ENCODE measurements at regions not wholly inside any gene's neighbourhood (a gene's known extent, or its start where the extent isn't known, plus 50 kb on each side); places are given as distances from the start of the nearest gene placed in this dataset.
"Not testable (repeated sequence)": the region's sequence is repeated elsewhere in the genome, so short reads cannot be mapped to it uniquely, and the experiment has no call there.

DNA sequence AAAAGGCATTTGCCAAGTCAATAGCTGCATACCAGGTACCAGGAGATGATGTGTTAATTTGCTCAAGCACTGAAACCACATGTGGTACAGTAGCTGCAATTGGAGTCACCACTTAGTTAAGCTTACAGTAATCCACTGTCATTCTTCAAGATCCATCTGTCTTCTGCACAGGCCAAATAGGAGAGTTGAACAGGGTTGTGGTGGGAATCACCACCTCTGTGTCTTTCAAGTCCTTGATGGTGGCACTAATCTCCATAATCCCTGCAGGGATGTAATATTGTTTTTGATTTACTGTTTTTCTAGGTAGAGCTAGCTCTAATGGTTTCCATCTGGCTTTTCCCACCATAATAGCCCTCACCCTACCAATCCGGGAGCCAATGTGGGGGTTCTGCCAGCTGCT is 91.9 kb downstream of the FCRL5 start:
- H3K27ac ChIP-seq, result no peak overlapping the region
- DNase-seq (ENCODE audit: low read depth, low spot score), result no peak

DNA sequence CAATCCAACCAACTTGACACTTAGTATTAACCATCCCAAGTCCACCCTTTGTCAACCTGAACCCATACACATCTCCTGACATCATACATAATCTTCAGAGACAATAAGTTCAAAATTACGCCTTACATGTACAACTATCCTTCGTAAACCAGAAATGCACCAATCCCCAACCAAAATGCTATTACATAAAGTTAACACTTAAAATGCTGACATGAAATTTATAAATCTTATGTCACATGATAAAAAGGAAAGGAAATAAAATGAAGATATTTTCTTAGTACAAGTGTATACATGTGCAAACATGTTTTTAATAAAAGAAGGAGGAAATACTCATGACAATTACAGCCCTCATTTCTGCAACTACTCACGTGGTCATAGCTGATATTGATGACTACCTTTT is 95.0 kb downstream of the FCRL5 start:
- H3K27ac ChIP-seq, result no peak overlapping the region
- DNase-seq (ENCODE audit: low read depth, low spot score), result no peak

DNA sequence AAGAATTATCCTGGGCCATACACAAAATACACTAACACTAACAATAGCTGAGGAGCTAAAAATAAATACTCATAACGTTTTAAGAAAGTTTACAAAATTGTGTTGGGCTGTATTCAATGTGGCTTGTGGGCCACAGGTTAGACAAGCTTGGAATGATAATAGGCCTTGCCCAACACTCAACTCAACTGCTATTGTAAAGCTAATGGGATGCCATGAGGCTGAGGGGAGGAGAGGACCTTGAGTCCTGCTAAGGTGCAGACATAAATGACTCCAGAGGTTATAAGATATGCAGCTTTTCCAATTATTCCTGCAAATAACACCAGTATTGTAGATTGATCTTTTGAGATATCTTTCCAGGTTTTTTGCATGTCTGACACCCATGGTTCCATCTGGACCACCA is 97.0 kb downstream of the FCRL5 start:
- no peak overlapping the region for H3K27ac ChIP-seq
- DNase-seq (ENCODE audit: low read depth, low spot score), result no peak

DNA sequence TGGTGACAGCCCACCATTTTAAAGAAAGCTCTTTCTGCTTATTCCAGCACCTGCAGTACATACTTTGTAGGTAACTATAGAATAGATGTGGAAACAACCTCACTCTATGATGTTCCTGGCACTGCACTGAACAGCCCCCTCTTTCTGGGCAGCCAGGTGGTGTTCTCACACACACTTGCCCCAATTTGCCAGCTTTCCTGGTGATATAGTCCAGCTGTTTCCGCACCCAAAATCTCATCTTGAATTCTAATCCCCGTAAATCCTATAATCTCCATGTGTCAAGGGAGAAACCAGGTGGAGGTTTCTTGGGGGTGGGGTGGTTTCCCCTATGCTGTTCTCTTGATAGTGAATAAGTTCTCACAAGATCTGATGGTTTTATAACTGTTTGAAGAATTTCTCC is 102.2 kb downstream of the FCRL5 start:
- H3K27ac ChIP-seq, result no peak overlapping the region
- no peak for DNase-seq (ENCODE audit: low read depth, low spot score)

GRCh38 chr1:157448636-157449035 is 103.7 kb downstream of the FCRL5 start:
- no peak overlapping the region for H3K27ac ChIP-seq
- DNase-seq (ENCODE audit: low read depth, low spot score), result no peak

DNA sequence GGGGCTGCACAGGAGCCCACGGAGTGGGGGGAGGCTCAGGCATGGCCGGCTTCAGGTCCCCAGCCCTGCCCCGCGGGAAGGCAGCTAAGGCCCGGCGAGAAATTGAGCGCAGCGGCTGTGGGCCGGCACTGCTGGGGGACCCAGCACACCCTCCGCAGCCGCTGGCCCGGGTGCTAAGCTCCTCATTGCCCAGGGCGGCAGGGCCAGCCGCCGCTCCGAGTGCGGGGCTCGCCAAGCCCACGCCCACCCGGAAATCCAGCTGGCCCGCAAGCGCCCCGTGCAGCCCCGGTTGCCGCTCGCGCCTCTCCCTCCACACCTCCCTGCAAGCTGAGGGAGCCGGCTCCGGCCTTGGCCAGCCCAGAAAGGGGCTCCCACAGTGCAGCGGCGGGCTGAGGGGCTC is 106.0 kb downstream of the FCRL5 start:
- not testable (repeated sequence) for H3K27ac ChIP-seq

DNA sequence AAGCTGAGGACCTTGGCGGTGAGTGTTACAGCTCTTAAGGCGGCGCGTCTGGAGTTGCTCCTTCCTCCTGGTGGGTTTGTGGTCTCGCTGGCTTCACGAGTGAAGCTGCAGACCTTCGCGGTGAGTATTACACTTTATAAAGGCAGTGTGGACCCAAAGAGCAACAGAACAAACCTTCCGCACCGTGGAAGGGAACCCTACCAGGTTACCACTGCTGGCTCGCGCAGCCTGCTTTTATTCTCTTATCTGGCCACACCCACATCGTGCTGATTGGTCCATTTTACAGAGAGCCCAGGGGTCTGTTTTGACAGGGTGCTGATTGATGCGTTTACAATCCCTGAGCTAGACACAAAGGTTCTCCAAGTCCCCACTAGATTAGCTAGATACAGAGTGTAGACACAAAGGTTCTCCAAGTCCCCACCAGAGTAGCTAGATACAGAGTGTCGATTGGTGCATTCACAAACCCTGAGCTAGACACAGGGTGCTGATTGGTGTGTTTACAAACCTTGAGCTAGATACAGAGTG is 106.6 kb downstream of the FCRL5 start:
- not testable (repeated sequence) for H3K27ac ChIP-seq; DNase-seq (ENCODE audit: low read depth, low spot score)

More for the DNA sequence above, 106.0 kb downstream of the FCRL5 start:
- not testable (repeated sequence) for DNase-seq (ENCODE audit: low read depth, low spot score)

DNA sequence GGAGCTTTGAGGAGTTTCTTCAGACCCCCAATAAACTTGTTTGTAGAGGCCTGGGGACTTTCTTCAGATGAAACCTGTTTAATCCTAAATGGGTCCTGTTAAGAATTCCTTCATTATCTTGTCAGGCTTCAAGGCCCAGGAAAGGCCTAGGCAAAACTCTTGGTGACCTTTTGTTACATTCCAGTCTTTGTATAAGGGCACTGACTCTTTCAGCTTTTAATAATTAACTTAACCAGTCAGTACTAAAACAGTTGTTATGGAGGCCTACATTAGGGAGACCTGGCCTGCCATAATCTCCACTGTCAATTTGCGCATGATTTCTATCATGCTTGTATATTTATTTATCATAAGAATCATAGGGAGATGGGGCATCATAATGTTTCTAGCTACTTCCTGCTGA is 110.2 kb downstream of the FCRL5 start:
- H3K27ac ChIP-seq, result no peak overlapping the region
- DNase-seq (ENCODE audit: low read depth, low spot score), result no peak

- H3K27ac ChIP-seq, result no peak overlapping the region
- DNase-seq (ENCODE audit: low read depth, low spot score), result no peak
These were observed 112.9 kb downstream of the FCRL5 start for GRCh38 chr1:157439302-157439954.

DNA sequence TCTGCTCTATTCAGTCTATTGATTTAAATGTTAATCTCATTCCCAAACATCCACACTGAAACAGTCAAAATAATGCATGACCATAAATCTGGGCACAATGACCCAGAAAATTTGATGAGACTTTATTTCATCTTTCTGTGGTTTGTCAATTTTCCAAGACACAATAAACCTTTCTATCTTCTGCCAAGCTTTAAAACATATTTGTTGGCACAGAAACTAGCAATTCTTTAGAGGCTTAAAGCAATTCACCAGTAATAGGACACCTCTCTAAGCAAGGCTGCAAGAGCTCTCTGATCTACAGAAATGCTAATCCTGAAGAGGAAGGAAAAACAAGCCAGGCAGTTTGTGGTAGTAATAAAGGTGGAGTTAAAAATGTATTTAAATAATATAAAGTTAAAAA is 113.7 kb downstream of the FCRL5 start:
- H3K27ac ChIP-seq, result no peak overlapping the region
- DNase-seq (ENCODE audit: low read depth, low spot score), result no peak

DNA sequence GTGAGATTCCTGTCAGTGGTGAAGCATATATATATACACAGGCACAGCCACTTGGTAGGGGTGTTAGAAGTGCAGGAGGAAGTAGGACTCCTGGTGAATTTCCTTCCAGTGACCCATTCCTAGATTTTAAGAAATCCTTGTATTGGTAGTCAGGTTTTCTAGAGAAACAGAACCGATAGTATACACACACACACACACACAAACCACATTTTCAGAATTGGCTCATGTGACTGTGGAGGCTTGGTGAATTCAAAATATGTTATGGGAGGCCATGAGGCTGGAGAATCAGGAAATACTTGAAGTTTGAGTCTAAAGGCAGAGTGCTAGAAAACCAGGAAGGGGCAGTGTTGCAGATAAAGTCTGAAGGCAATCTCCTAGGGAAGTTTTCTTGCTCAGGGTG is 114.2 kb downstream of the FCRL5 start:
- no peak for DNase-seq (ENCODE audit: low read depth, low spot score)
- no peak overlapping the region for H3K27ac ChIP-seq

- H3K27ac ChIP-seq, result no peak overlapping the region
- DNase-seq (ENCODE audit: low read depth, low spot score), result no peak
These were observed 115.0 kb downstream of the FCRL5 start for GRCh38 chr1:157437296-157437695.

DNA sequence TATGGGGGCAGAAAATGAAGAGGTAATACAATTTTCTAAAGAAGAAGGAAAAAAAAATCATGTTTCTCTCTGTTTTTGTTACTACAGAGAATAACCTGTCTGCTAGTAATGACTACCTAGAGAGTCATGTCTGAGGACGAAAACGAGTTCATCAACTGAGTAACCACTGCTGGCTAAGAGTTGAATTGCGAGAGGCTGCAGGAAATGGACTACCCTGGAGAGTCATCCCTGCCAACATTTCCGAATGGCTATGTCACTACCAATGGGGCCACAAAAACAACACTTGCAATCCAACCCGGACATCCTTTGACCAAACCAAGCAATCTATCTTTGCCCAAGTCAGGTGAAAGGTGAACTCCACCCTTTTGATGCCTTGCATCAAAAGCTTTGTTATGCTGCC is 120.6 kb downstream of the FCRL5 start:
- DNase-seq (ENCODE audit: low read depth, low spot score), result peak; percentile 59
- H3K27ac ChIP-seq, result peak overlapping the region; percentile 68

DNA sequence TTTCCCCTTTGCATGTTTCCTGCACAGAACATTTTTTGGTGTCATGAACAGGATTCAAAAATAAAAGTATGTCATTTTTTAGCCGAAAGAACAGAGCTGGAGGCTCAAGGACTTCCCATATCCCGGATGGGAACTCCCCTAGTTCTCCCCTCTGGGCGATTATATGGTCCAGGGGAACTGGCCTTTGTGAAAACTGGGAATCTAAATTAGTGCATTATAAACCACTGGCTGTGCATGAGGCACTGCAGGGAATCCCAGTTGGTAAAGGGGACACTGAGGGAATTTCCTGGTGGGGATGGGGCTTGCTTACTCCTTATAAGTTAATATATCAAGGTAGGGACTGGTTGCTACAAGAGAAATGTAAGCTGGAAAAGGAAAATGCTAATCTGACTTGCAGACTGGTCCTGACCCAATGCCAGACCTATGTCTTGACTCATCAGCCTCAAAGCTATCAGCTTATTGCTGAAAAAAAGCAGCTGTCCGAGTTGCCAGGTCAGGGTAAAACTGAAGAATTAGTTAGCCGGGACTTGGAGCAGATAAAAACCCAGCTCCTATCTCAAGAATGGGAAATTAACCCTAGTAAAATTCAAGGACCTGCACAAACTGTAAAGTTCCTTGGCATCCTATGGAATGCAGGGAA is 122.6 kb downstream of the FCRL5 start:
- no peak overlapping the region for H3K27ac ChIP-seq
- DNase-seq (ENCODE audit: low read depth, low spot score), result no peak

- not testable (repeated sequence) for H3K27ac ChIP-seq; DNase-seq (ENCODE audit: low read depth, low spot score)
These were observed 128.6 kb downstream of the FCRL5 start for GRCh38 chr1:157423764-157424163.

DNA sequence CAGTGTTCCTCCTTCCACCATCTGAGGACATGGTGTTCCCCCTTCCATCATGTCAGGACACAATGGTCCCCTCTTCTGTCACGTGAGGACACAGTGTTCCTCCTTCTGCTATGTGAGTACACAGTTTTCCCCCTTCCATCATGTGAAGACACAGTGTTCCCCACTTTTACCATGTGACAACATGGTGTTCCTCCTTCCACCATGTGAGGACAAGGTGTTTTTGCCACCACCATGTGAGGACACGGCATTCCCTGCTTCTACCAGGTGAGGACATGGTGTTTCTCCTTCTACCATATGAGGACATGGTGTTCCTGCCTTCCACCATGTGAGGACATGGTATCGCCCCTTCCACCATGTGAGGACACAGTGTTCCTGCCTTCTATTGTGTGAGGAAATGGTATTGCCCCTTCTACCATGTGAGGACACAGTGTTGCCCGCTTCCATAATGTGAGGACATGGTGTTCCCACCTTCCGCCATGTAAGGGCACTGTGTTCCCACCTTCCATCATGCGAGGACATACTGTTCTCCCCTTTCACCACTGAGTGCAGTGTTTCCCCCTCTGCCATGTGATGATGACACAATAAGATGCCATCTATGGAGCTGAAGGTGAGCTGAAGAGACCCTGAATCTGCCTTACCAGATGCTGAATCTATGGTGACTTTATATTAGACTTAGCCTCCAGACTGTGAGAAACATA is 132.3 kb downstream of the FCRL5 start:
- no peak overlapping the region for H3K27ac ChIP-seq
- no peak for DNase-seq (ENCODE audit: low read depth, low spot score)

DNA sequence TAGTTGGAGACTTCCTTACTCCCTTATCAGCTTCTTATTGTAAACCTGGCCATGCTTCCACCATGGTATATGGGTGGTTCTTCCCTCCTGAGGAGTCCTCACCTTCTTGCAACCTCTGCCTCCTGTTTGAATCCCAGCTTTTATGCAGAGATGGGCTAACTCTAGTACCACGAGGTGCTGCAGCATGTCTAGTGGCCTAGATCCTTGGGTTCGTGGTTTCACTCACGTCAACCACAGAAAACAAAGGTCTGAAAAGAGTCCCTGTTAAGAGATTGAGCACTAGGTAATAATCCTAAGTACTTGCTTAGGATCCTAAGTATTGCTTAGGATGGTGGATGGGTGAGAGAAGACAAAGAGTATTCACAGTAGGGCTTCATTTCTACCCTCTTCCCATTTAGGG is 133.7 kb downstream of the FCRL5 start:
- H3K27ac ChIP-seq, result no peak overlapping the region
- no peak for DNase-seq (ENCODE audit: low read depth, low spot score)

DNA sequence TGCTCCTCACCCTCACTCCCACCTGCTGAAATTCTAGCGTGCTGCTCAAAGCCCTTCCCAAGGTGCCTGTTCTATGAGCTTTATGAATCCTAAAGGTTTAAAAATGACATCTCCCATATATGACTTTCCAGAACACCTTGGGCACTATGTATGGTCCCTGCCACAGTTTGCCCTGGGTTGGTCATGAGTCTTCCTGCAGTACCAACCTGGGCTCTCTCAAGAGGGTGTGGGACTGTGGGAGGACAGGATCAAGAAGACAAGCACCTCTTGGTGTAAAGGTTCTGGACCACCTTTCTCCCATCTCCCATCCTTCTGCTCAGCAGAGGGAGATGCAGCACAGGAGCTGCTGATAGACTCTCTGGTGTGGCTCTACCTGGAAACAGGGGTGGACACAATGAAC is 134.1 kb downstream of the FCRL5 start:
- no peak overlapping the region for H3K27ac ChIP-seq
- no peak for DNase-seq (ENCODE audit: low read depth, low spot score)

DNA sequence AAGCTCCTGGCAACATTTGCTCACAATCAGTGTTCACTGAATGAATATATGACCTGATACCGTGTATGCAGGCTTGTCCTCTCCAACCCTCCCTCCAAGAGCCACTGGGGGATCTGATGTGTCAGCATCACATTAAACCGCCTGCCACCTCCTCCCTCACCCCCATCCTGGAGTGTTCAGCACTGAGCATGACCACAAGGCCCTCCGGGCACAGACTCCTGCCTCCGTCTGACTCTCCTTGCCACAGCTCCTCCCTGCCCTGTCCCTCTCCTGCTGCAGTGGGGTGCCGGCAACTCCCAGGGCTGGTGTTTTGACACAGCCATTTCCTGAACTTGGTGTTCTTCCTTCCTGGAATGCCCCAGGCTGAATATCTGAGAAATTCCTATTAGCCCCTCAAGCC is 136.7 kb downstream of the FCRL5 start:
- no peak overlapping the region for H3K27ac ChIP-seq
- DNase-seq (ENCODE audit: low read depth, low spot score), result no peak

DNA sequence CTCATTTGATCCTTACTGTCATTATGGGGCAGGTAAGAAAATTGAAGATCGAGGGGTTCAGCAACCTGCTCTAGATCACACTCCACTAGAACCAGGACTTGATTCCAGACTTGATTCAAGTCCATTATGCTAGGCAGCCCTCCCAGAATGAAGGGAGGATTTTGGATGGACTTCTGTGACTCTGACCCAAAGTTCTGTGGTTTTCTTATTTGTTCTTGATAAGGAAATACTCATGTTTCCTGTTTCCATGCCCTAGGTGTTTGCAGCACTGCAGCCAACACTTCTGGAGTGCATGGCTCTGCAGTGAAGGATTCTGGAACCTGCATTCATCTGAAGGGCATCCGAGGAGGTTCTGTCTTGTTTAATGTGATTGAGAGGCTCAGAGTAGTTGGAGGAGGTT is 140.0 kb downstream of the FCRL5 start:
- no peak for DNase-seq (ENCODE audit: low read depth, low spot score)

GRCh38 chr1:157411769-157412168 is 140.5 kb downstream of the FCRL5 start:
- H3K27ac ChIP-seq, result no peak overlapping the region
- DNase-seq (ENCODE audit: low read depth, low spot score), result no peak

More for the DNA sequence above, 140.0 kb downstream of the FCRL5 start:
- no peak overlapping the region for H3K27ac ChIP-seq

All from epithelial cell of prostate (primary cell).